HCT116 (cell line): ENCODE measurements at regions not wholly inside any gene's neighbourhood (a gene's known extent, or its start where the extent isn't known, plus 50 kb on each side); places are given as distances from the start of the nearest gene placed in this dataset.

Source experiments
- ATAC-seq: fragments of 200-7000 bp; cut with Tn5 transposase; 2 replicates; pipeline ENCODE4 v1.9.1; 2020; ENCODE audit warnings: mild to moderate bottlenecking, moderate library complexity
- BruUV-seq: library from RNA; stranded (reverse); fragments of 400-500 nt; replicated peaks from 2 replicates; lab custom pipeline; 2021; lab: Mats Ljungman, UMichigan
- CTCF ChIA-PET: fragments of 300-600 bp; sonication (Branson Sonifier 250); formaldehyde crosslinking; loops from one replicate; lab custom pipeline; 2021; ENCODE audit warnings: antibody characterized with exemption; lab: Charles Lee
- POLR2A ChIA-PET: fragments of 300-600, 350-600 bp; sonication (Branson Sonifier 250); formaldehyde crosslinking; loops from one replicate; lab custom pipeline; 2021; ENCODE audit warnings: antibody characterized with exemption; lab: Charles Lee
- RAD21 ChIA-PET, 2 experiments: fragments of 300-600 bp; sonication (Branson Sonifier 250); formaldehyde crosslinking; loops; one replicate each; lab custom pipeline; 2023; ENCODE audit warnings: low total read pairs in 2 of 2; ENCODE audit not compliant: uncharacterized antibody in 2 of 2, unreplicated experiment in 2 of 2, low non-redundant PET in 1 of 2; lab: Charles Lee
- DNase-seq: peaks from one replicate; pipeline ENCODE4 v3.0.0-alpha.2; 2010; ENCODE audit warnings: low read depth, low spot score
- H2AFZ ChIP-seq: fragments of 200-600 bp; shearing (Covaris generic), sonication (generic); 2 replicates; pipeline ENCODE4 v1.6.1; 2017; ENCODE audit warnings: low read depth, mixed run types, mixed read lengths, antibody characterized with exemption, low read length; ENCODE audit not compliant: poor library complexity, severe bottlenecking
- H3K27ac ChIP-seq: 2 replicates; pipeline ENCODE4 v1.5.1; 2012; ENCODE audit warnings: low read depth, low read length
- H3K27me3 ChIP-seq: fragments of 200-600 bp; sonication (generic); 2 replicates; pipeline ENCODE4 v1.6.1; 2016; ENCODE audit warnings: mixed run types, low read length, mixed read lengths; ENCODE audit not compliant: insufficient read depth
- H3K36me3 ChIP-seq, 2 experiments: fragments of 200-500 bp in 1 of 2; fragments of 200-600 bp in 1 of 2; sonication (Bioruptor generic) in 1 of 2; sonication (generic) in 1 of 2; 2 replicates each; pipeline versions ENCODE4 v1.5.1 to v1.6.1; 2014 to 2016; ENCODE audit warnings: low read length in 2 of 2, inconsistent platforms in 1 of 2, mixed read lengths in 1 of 2, mixed run types in 1 of 2; ENCODE audit not compliant: insufficient read depth in 2 of 2, control insufficient read depth in 1 of 2
- H3K4me1 ChIP-seq, 2 experiments: fragments of 200-600 bp in 1 of 2; sonication (generic) in 1 of 2; 2 replicates each; pipeline versions ENCODE4 v1.5.1 to v1.6.1; 2012 to 2017; ENCODE audit warnings: low read length in 2 of 2, inconsistent platforms in 1 of 2, mild to moderate bottlenecking in 1 of 2, mixed read lengths in 1 of 2, mixed run types in 1 of 2, moderate library complexity in 1 of 2; ENCODE audit not compliant: insufficient read depth in 2 of 2, control insufficient read depth in 1 of 2
- H3K4me2 ChIP-seq: fragments of 200-600 bp; sonication (generic); 2 replicates; pipeline ENCODE4 v1.6.1; 2017; ENCODE audit warnings: mixed run types, low read length, mixed read lengths
- H3K4me3 ChIP-seq, 2 experiments: fragments of 200-600 bp in 1 of 2; sonication (generic) in 1 of 2; replicated peaks in 1 of 2; 2 replicates each; pipeline ENCODE4 v1.5.1; 2011 to 2016; ENCODE audit warnings: low read length in 2 of 2, control low read depth in 1 of 2, low read depth in 1 of 2, mild to moderate bottlenecking in 1 of 2, mixed read lengths in 1 of 2, mixed run types in 1 of 2
- H3K79me2 ChIP-seq: fragments of 200-600 bp; sonication (generic); 2 replicates; pipeline ENCODE4 v1.6.1; 2017; ENCODE audit warnings: mild to moderate bottlenecking, mixed run types, low read length, moderate library complexity, mixed read lengths; ENCODE audit not compliant: insufficient read depth
- H3K9ac ChIP-seq: fragments of 200-600 bp; sonication (generic); 2 replicates; pipeline ENCODE4 v1.6.1; 2016; ENCODE audit warnings: low read length, mixed read lengths
- H3K9me2 ChIP-seq: fragments of 200-600 bp; sonication (generic), shearing (Covaris generic); 2 replicates; pipeline ENCODE4 v1.6.1; 2017; ENCODE audit warnings: mixed run types, mild to moderate bottlenecking, moderate library complexity; ENCODE audit not compliant: insufficient read depth
- H3K9me3 ChIP-seq, 2 experiments: fragments of 200-500 bp in 1 of 2; fragments of 200-600 bp in 1 of 2; sonication (Bioruptor generic) in 1 of 2; sonication (generic) in 1 of 2; 2 replicates each; pipeline ENCODE4 v1.6.1; 2014 to 2017; ENCODE audit warnings: low read length in 2 of 2, mixed read lengths in 2 of 2, inconsistent platforms in 1 of 2, low read depth in 1 of 2, mild to moderate bottlenecking in 1 of 2, mixed run types in 1 of 2, moderate library complexity in 1 of 2; ENCODE audit not compliant: control insufficient read depth in 1 of 2, insufficient read depth in 1 of 2
- H4K20me1 ChIP-seq: fragments of 200-600 bp; sonication (generic), shearing (Covaris generic); 2 replicates; pipeline ENCODE4 v1.6.1; 2017; ENCODE audit warnings: mixed run types, mild to moderate bottlenecking, moderate library complexity; ENCODE audit not compliant: insufficient read depth
- CEBPB ChIP-seq: IDR thresholded peaks from 2 replicates; pipeline ENCODE4 v1.6.1; 2012; ENCODE audit warnings: low read depth
- EGR1 ChIP-seq: IDR thresholded peaks from 2 replicates; pipeline ENCODE4 v1.6.1; 2012; ENCODE audit warnings: low read depth
- EZH2phosphoT487 ChIP-seq: fragments of 200-600 bp; IDR thresholded peaks from 2 replicates; pipeline ENCODE4 v1.6.1; 2018; ENCODE audit warnings: antibody characterized with exemption, borderline replicate concordance
- FOSL1 ChIP-seq: IDR thresholded peaks from 2 replicates; pipeline ENCODE4 v1.6.1; 2012; ENCODE audit warnings: low read depth
- JUND ChIP-seq: IDR thresholded peaks from 2 replicates; pipeline ENCODE4 v1.6.1; 2012
- POLR2A ChIP-seq: IDR thresholded peaks from 2 replicates; pipeline ENCODE4 v1.7.0; 2011; ENCODE audit warnings: borderline replicate concordance; ENCODE audit not compliant: insufficient read depth, insufficient read length; ENCODE audit errors: extremely low read depth
- POLR2AphosphoS5 ChIP-seq: IDR thresholded peaks from 2 replicates; pipeline ENCODE4 v1.6.1; 2011; ENCODE audit warnings: mild to moderate bottlenecking, low read depth, low read length, moderate library complexity
- SIN3A ChIP-seq: IDR thresholded peaks from 2 replicates; pipeline ENCODE4 v1.6.1; 2012; ENCODE audit warnings: low read depth
- SP1 ChIP-seq: IDR thresholded peaks from 2 replicates; pipeline ENCODE4 v1.6.1; 2012; ENCODE audit warnings: low read depth
- SRF ChIP-seq: IDR thresholded peaks from 2 replicates; pipeline ENCODE4 v1.6.1; 2012; ENCODE audit warnings: low read depth
- YY1 ChIP-seq: IDR thresholded peaks from 2 replicates; pipeline ENCODE4 v1.6.1; 2011; ENCODE audit warnings: low read length, low read depth, moderate library complexity, mild to moderate bottlenecking; ENCODE audit not compliant: insufficient replicate concordance; ENCODE audit errors: extremely low read depth
- ZNF274 ChIP-seq: fragments of 200-500 bp; sonication (Bioruptor generic); IDR thresholded peaks from 2 replicates; pipeline ENCODE4 v1.6.1; 2014; ENCODE audit warnings: mild to moderate bottlenecking, low read depth, low read length, inconsistent platforms
- intact Hi-C: fragments of 100-400 bp; cut with micrococcal nuclease; formaldehyde crosslinking; loops from 2 replicates; pipeline ENCODE4 v1.10.0; 2022
- TF ChIP-seq, protein P1 (sequence below): IDR thresholded peaks from 2 replicates; pipeline ENCODE4 v1.6.1; 2012
- TF ChIP-seq, protein P2 (sequence below): IDR thresholded peaks from 2 replicates; pipeline ENCODE4 v1.6.1; 2011; ENCODE audit warnings: mild to moderate bottlenecking, low read length, moderate library complexity; ENCODE audit not compliant: insufficient replicate concordance; ENCODE audit errors: extremely low read depth
- TF ChIP-seq, protein P3 (sequence below): IDR thresholded peaks from 2 replicates; pipeline ENCODE4 v1.6.1; 2012
- TF ChIP-seq, protein P4 (sequence below): IDR thresholded peaks from 2 replicates; pipeline ENCODE4 v1.6.1; 2012; ENCODE audit warnings: low read depth

DNA sequence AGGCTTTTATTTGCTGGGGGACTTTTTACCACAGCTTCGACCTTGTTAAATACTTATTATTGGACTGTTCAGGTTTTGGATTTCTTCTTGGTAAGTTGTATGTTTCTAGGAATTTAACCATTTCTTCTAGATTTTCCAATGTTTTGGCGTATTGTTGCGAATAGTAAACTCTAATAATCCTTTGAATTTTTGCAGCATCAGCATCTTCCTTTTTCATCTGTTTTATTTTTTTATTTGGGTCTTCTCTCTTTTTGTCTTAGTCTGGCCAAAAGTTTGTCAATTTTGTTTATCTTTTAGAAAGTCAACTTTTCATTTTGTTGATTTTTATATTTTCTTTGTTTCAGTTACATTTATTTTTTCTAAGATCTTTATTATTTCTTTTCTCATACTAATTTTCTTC, 1272.0 kb downstream of the HACE1 start:
- ChIA-PET POLR2A (no interaction called here), CTCF (no interaction called here), RAD21 (no interaction called here)
- no peaks in the 10 kb centered on the region for H3K4me1 ChIP-seq
- TF ChIP-seq FOSL1: no peak
- no peak for TF ChIP-seq ZNF274
- TF ChIP-seq, protein P1, sequence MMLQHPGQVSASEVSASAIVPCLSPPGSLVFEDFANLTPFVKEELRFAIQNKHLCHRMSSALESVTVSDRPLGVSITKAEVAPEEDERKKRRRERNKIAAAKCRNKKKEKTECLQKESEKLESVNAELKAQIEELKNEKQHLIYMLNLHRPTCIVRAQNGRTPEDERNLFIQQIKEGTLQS: no peak
- TF ChIP-seq POLR2A: no peak
- TF ChIP-seq SP1: no peak
- TF ChIP-seq SRF: no peak
- no peak for TF ChIP-seq CEBPB
- TF ChIP-seq, protein P2, sequence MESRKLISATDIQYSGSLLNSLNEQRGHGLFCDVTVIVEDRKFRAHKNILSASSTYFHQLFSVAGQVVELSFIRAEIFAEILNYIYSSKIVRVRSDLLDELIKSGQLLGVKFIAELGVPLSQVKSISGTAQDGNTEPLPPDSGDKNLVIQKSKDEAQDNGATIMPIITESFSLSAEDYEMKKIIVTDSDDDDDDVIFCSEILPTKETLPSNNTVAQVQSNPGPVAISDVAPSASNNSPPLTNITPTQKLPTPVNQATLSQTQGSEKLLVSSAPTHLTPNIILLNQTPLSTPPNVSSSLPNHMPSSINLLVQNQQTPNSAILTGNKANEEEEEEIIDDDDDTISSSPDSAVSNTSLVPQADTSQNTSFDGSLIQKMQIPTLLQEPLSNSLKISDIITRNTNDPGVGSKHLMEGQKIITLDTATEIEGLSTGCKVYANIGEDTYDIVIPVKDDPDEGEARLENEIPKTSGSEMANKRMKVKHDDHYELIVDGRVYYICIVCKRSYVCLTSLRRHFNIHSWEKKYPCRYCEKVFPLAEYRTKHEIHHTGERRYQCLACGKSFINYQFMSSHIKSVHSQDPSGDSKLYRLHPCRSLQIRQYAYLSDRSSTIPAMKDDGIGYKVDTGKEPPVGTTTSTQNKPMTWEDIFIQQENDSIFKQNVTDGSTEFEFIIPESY: no peak
- TF ChIP-seq YY1: no peak
- no peak for TF ChIP-seq EZH2phosphoT487
- TF ChIP-seq JUND: no peak
- TF ChIP-seq, protein P3, sequence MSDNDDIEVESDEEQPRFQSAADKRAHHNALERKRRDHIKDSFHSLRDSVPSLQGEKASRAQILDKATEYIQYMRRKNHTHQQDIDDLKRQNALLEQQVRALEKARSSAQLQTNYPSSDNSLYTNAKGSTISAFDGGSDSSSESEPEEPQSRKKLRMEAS: no peak
- no peak for TF ChIP-seq EGR1
- no peak for TF ChIP-seq SIN3A
- TF ChIP-seq POLR2AphosphoS5: no peak
- TF ChIP-seq, protein P4, sequence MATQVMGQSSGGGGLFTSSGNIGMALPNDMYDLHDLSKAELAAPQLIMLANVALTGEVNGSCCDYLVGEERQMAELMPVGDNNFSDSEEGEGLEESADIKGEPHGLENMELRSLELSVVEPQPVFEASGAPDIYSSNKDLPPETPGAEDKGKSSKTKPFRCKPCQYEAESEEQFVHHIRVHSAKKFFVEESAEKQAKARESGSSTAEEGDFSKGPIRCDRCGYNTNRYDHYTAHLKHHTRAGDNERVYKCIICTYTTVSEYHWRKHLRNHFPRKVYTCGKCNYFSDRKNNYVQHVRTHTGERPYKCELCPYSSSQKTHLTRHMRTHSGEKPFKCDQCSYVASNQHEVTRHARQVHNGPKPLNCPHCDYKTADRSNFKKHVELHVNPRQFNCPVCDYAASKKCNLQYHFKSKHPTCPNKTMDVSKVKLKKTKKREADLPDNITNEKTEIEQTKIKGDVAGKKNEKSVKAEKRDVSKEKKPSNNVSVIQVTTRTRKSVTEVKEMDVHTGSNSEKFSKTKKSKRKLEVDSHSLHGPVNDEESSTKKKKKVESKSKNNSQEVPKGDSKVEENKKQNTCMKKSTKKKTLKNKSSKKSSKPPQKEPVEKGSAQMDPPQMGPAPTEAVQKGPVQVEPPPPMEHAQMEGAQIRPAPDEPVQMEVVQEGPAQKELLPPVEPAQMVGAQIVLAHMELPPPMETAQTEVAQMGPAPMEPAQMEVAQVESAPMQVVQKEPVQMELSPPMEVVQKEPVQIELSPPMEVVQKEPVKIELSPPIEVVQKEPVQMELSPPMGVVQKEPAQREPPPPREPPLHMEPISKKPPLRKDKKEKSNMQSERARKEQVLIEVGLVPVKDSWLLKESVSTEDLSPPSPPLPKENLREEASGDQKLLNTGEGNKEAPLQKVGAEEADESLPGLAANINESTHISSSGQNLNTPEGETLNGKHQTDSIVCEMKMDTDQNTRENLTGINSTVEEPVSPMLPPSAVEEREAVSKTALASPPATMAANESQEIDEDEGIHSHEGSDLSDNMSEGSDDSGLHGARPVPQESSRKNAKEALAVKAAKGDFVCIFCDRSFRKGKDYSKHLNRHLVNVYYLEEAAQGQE: no peak
- no peaks in the 10 kb centered on the region for H3K36me3 ChIP-seq
- no TSS peak for BruUV-seq
- H3K4me3 ChIP-seq: no peak overlapping the region
- no peak overlapping the region for H3K9ac ChIP-seq
- no peaks in the 10 kb centered on the region for H3K9me2 ChIP-seq
- no peak for ATAC-seq
- no peaks in the 10 kb centered on the region for H3K9me3 ChIP-seq
- no peak overlapping the region for H3K4me2 ChIP-seq
- H3K79me2 ChIP-seq: no peaks in the 10 kb centered on the region
- no peak overlapping the region for H3K27ac ChIP-seq
- DNase-seq: no peak
- no peaks in the 10 kb centered on the region for H3K27me3 ChIP-seq
- no peaks in the 10 kb centered on the region for H4K20me1 ChIP-seq
- intact Hi-C loops: no loop called here
- no peak overlapping the region for H2AFZ ChIP-seq
